Hindlimb muscle (tissue), 1 donor: ENCODE measurements at regions not wholly inside any gene's neighbourhood (a gene's known extent, or its start where the extent isn't known, plus 50 kb on each side); places are given as distances from the start of the nearest gene placed in this dataset.

Experiments
- DNase-seq: peaks from one replicate; pipeline ENCODE4 v3.0.0-alpha.2; 2013

DNA sequence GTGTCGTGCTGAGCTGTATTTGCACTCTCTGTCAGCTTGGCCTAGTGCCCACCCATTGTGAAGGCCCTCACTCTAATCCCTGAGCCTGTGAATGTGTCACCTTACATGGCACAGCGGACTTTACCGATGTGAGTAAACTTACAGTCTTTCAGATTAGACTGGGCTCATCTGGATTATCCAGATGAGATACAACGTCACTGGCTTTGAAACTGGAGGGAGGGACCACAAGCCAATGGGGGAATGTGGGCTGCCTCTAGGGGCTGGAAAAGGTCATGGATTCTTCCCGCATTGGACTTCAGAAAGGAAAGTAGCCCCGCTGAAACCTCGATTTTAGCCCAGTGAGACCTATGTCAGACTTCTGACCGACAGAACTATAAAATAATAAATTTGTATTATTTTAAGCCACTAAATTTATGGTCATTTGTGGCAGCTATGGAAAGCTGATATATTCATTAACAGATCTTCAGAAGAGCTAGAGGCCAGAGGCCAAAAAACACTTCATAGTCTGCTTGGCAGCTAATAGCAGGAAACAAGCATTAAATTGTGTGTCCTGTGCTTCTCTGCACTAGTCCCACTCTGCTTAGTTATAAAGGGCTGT is 139.0 kb upstream of the GAS1 start:
- peak; percentile 65 for DNase-seq

GRCh38 chr9:87087197-87087596 is 139.9 kb upstream of the GAS1 start:
- DNase-seq: no peak

DNA sequence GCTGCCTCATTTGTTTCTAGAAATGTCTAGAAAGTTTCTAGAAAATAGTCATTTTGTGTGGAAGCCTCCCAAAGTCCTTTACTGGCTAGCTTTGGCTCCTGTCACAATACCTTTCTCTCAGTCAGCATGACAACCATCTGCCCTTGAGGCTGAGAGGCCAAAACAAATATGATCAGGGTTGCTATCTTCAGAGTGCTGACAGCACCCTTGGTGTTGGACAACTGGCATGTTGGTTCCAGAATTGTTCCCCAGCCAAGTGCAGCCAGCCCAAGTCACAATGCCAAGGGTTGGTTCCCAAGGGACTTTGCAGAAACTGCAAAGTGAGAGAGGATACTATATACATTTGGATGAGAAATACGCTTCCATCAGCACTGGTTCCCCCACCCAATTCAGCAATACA is 140.9 kb upstream of the GAS1 start:
- no peak for DNase-seq

DNA sequence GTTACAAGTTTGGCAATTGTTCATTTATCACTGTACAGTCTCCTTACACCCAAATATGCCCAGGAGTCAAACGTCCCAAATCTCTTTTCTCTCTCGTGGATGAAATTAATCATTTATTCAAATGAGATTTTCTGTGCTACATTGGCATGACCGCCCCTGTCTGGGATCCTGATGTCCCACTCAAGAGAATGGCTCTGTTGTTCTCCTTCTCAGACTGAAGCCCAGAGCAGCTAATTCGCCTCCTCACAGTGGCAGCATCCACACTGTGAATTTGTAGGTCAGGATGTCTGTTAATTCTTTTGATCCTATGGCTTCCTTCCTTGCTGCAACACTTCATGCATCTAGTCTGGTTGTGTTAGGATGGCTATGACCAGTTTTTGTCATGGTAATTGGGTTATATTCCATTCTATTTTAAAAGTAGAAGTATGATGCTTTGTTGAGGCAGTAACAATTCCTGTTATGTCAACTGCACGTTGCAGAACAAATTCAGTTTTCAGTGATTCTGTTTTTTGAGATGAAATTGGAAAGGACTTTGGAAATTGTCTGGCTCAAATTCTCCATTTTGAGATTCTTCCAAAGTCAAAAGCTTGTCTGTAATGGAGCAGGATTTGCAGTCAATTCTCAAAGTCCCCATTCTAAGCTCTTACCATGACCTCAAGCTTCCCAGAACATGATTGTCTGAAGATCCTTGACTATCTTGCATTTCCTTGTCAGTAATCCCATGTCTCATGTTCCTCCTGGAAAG is 141.5 kb upstream of the GAS1 start:
- DNase-seq: peak; percentile 88

DNA sequence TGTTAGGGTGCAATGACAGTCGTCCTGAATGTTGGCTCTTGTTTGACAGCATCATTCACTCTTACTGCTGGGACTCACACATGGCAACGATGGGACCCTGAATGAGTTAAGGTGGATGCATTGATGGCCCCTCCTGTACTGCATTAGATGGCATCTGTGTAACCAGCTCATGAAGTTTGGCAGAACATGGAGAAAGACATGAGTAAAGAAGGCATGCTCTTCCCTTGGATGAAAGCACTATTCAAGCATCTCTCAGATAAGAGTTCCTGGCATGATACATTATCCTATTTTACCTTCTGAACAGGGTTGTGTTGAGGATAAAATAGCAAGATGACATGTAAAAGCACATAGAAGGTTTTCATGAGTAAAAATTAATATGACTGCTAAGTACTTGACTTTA is 142.2 kb upstream of the GAS1 start:
- peak; percentile 49 for DNase-seq

GRCh38 chr9:87089929-87090328 is 142.6 kb upstream of the GAS1 start:
- peak; percentile 90 for DNase-seq

GRCh38 chr9:87093777-87094176 is 146.5 kb upstream of the GAS1 start:
- no peak for DNase-seq

GRCh38 chr9:87095951-87096350 is 148.6 kb upstream of the GAS1 start:
- no peak for DNase-seq

DNA sequence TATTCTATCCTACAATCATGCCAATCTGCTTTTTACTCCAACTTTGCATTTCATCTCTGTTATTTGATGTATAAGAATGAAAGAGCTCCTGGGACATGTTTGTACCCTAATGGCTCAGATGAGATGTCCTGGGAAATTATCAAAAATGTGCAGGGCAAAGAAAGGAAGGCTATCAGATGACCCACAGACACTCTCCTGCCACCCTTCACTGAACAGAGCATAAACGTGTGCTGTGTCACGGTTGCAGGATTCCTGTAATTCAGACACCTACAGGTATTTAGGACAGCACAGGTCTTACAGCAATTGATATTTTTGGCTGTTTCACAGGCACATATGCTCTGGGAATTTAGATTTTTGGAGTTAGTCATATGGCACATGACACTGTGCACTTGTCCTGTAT is 149.2 kb upstream of the GAS1 start:
- DNase-seq: no peak

- no peak for DNase-seq
Observed at GRCh38 chr9:87097238-87097637, 149.9 kb upstream of the GAS1 start.

- no peak for DNase-seq
Observed at GRCh38 chr9:87099407-87099806, 152.1 kb upstream of the GAS1 start.

GRCh38 chr9:87100001-87100400 is 152.7 kb upstream of the GAS1 start:
- DNase-seq: no peak

- no peak for DNase-seq
Observed at GRCh38 chr9:87102126-87102525, 154.8 kb upstream of the GAS1 start.

GRCh38 chr9:87107072-87107471 is 159.8 kb upstream of the GAS1 start:
- no peak for DNase-seq

GRCh38 chr9:87108661-87109060 is 161.4 kb upstream of the GAS1 start:
- DNase-seq: peak; percentile 82

- DNase-seq: peak; percentile 60
Observed at GRCh38 chr9:87109231-87109631, 161.9 kb upstream of the GAS1 start.

GRCh38 chr9:87109851-87110250 is 162.5 kb upstream of the GAS1 start:
- no peak for DNase-seq

GRCh38 chr9:87111010-87111409 is 163.7 kb upstream of the GAS1 start:
- DNase-seq: no peak

GRCh38 chr9:87112656-87113055 is 165.3 kb upstream of the GAS1 start:
- no peak for DNase-seq

GRCh38 chr9:87113874-87114273 is 166.6 kb upstream of the GAS1 start:
- no peak for DNase-seq

DNA sequence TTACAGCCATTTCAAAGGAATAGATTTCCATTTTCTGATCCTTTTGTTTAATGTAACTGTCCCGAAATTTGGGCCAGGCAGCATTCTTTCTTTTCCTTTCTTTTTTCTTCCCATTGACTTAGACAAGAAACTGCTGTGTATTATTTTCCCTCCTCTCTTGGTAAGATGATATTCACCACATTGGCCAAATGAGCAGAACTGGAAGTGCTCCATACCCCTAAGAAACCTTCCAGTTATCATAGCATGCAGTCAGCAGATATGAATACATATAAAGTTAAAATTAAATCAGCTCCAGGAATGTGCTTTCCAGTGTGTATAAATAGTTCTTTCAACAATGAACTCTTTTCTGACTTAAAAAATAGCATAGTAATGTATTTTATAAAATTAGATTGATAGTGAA is 168.5 kb upstream of the GAS1 start:
- DNase-seq: peak; percentile 67

GRCh38 chr9:87116492-87116891 is 169.2 kb upstream of the GAS1 start:
- DNase-seq: no peak

- DNase-seq: no peak
Observed at GRCh38 chr9:87118594-87118993, 171.3 kb upstream of the GAS1 start.

DNA sequence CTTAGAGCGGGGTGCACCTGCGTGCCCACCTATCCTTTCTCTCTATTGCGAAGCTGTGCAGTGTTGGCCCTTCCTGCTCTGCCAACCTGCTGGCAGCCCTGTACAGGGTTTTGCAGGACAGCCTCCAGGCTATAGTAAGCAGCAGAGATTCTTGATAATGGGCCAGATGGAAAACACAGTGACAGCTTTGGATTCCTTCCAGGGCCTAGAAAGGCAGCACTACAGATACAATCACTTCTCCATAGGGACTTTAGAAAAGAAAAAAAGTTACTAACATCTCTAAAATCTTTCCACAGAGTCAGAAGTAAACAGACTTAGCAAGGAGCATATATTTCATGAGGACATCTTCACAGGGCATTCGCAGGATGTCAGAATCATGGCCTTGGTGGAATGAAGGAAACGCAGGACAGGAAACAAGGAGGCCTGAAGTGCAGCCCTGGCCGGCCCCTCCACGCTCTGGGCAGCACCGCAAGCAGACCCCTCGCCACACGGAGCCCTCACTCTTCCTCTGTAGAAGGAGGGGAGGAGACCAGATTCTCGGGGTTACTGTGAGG is 172.1 kb upstream of the GAS1 start:
- DNase-seq: peak; percentile 60
